ENCODE measurements at regions not wholly inside any gene's neighbourhood (a gene's known extent, or its start where the extent isn't known, plus 50 kb on each side); places are given as distances from the start of the nearest gene placed in this dataset.

DNA sequence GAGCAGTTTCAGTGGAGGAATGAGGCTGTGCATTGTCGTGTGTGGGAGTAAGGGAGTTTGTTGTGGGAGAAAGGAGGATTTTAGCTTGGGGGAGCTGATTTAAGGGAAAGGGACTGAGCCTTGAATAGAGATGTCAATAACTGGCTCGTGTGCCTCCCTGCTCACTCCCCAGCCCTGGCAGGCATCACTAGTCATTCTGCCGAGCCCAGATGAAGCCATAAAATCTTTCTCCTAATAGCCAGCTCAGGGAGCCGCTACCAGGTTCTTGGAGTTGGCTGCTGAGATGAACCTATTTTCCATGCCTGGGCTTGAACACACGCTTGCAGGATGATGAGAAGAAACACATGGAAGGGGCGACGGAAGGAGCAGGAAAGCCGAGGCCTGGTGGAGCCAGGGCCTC, 65.0 kb upstream of the POU3F1 start:
- no peaks in the 10 kb centered on the region for H3K79me2 ChIP-seq (ENCODE audit: control insufficient read depth, insufficient read depth, low read length)
- DNase-seq (ENCODE audit: extremely low read depth in 1 of 4, low spot score in 3 of 4) (no peak), ATAC-seq (peak; percentile 29; the same call in 1 of the 3 replicates), FAIRE-seq (no peak)
- no TSS peak for BruUV-seq (replicated peaks)
- H2AFZ ChIP-seq (ENCODE audit: low read depth, low read length), result no peak overlapping the region
- no peaks in the 10 kb centered on the region for H3K4me1 ChIP-seq (replicated peaks in 1 of 2; ENCODE audit: control insufficient read depth in 2 of 2, insufficient read depth in 2 of 2, low read length in 2 of 2)
- H3K9ac ChIP-seq (ENCODE audit: insufficient read depth in 1 of 2, low read depth in 2 of 2, low read length in 2 of 2), result no peak overlapping the region
- no peak overlapping the region for H3K4me3 ChIP-seq
- 7% methylated on average over 8 of the region's 8 CpGs for WGBS (ENCODE audit: insufficient coverage, low coverage, missing lambda C conversion rate)
- TF ChIP-seq ZBTB17 (CRISPR knock-in tag; IDR thresholded peaks at IDR 0.05), result peak; percentile 78; the same call in 1 of the 2 replicates
- TF ChIP-seq, protein P1, sequence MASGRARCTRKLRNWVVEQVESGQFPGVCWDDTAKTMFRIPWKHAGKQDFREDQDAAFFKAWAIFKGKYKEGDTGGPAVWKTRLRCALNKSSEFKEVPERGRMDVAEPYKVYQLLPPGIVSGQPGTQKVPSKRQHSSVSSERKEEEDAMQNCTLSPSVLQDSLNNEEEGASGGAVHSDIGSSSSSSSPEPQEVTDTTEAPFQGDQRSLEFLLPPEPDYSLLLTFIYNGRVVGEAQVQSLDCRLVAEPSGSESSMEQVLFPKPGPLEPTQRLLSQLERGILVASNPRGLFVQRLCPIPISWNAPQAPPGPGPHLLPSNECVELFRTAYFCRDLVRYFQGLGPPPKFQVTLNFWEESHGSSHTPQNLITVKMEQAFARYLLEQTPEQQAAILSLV (tag; IDR thresholded peaks at IDR 0.05), result no peak
- peak in 1 of 2 experiments; percentile 64; a peak in 2 of 4 replicates for TF ChIP-seq MLLT1 (IDR thresholded peaks at IDR 0.05)
- TF ChIP-seq ZNF655 (CRISPR knock-in tag; IDR thresholded peaks at IDR 0.05), result no peak
- no peaks in the 10 kb centered on the region for H3K36me3 ChIP-seq (ENCODE audit: control insufficient read depth, insufficient read depth, low read length)
- peaks cover 18 to 57% of the 10 kb centered on the region in 2 experiments; a peak in 4 of 5 replicates for H3K27me3 ChIP-seq (ENCODE audit: control insufficient read depth in 2 of 2, insufficient read depth in 2 of 2, low read length in 2 of 2)
- intact Hi-C loops (cut with micrococcal nuclease), result no loop called here
- no peaks in the 10 kb centered on the region; the same call in 1 of the 2 replicates for H4K20me1 ChIP-seq (replicated peaks; ENCODE audit: control insufficient read depth, insufficient read depth, low read length)
- H3K9me1 ChIP-seq (ENCODE audit: control insufficient read depth, insufficient read depth, low read length), result no peaks in the 10 kb centered on the region
- H3K27ac ChIP-seq (ENCODE audit: extremely low read depth, low read depth, low read length), result no peak overlapping the region
- H3K4me2 ChIP-seq (ENCODE audit: insufficient read depth, low read length), result no peak overlapping the region
- POLR2A ChIA-PET, result interaction anchor here (1.1 kb wide), 1 partner anchor 43 kb away, joined by 3 read pairs; no protein-coding TSS in a partner anchor
- H3K9me3 ChIP-seq (replicated peaks; ENCODE audit: control insufficient read depth, insufficient read depth, low read depth, low read length), result no peaks in the 10 kb centered on the region
- CTCF ChIA-PET (ENCODE audit: low intra/inter-chr PET ratio), result no interaction called here
- in situ Hi-C loops (cut with MboI), result no loop called here

Data from K562 (cell line).